ENCODE measurements at regions not wholly inside any gene's neighbourhood (a gene's known extent, or its start where the extent isn't known, plus 50 kb on each side); places are given as distances from the start of the nearest gene placed in this dataset.

- DNase-seq: no peak
Observed at GRCh38 chr15:47351501-47351900, 365.8 kb upstream of the SEMA6D start.

- DNase-seq: no peak
Observed at GRCh38 chr15:47352217-47352616, 365.1 kb upstream of the SEMA6D start.

GRCh38 chr15:47355759-47356158 lies 361.5 kb upstream of the SEMA6D start:
- no peak for DNase-seq

- DNase-seq: no peak
Observed at GRCh38 chr15:47356297-47356696, 361.0 kb upstream of the SEMA6D start.

- DNase-seq: no peak
Observed at GRCh38 chr15:47358876-47359275, 358.4 kb upstream of the SEMA6D start.

- DNase-seq: no peak
Observed at GRCh38 chr15:47360305-47360704, 357.0 kb upstream of the SEMA6D start.

GRCh38 chr15:47362118-47362905 lies 355.0 kb upstream of the SEMA6D start:
- DNase-seq: no peak

- DNase-seq: no peak
Observed at GRCh38 chr15:47363653-47364052, 353.7 kb upstream of the SEMA6D start.

- no peak for DNase-seq
Observed at GRCh38 chr15:47364230-47365141, 352.8 kb upstream of the SEMA6D start.

- DNase-seq: no peak
Observed at GRCh38 chr15:47366884-47367283, 350.4 kb upstream of the SEMA6D start.

GRCh38 chr15:47367726-47368390 lies 349.4 kb upstream of the SEMA6D start:
- no peak for DNase-seq

- no peak for DNase-seq
Observed at GRCh38 chr15:47371939-47372338, 345.4 kb upstream of the SEMA6D start.

GRCh38 chr15:47374222-47374621 lies 343.1 kb upstream of the SEMA6D start:
- DNase-seq: no peak

- no peak for DNase-seq
Observed at GRCh38 chr15:47376190-47376589, 341.1 kb upstream of the SEMA6D start.

- DNase-seq: no peak
Observed at GRCh38 chr15:47377465-47377864, 339.8 kb upstream of the SEMA6D start.

- no peak for DNase-seq
Observed at GRCh38 chr15:47378527-47378926, 338.8 kb upstream of the SEMA6D start.

- DNase-seq: no peak
Observed at GRCh38 chr15:47383102-47383501, 334.2 kb upstream of the SEMA6D start.

GRCh38 chr15:47383801-47384200 lies 333.5 kb upstream of the SEMA6D start:
- no peak for DNase-seq

GRCh38 chr15:47384341-47384740 lies 333.0 kb upstream of the SEMA6D start:
- no peak for DNase-seq

GRCh38 chr15:47384776-47385175 lies 332.5 kb upstream of the SEMA6D start:
- DNase-seq: no peak

- DNase-seq: no peak
Observed at GRCh38 chr15:47386459-47386858, 330.8 kb upstream of the SEMA6D start.

GRCh38 chr15:47388299-47388698 lies 329.0 kb upstream of the SEMA6D start:
- DNase-seq: no peak

- no peak for DNase-seq
Observed at GRCh38 chr15:47390208-47390765, 327.0 kb upstream of the SEMA6D start.

All from CD4-positive, alpha-beta T cell treated with Interleukin-21 for 1 hour (primary cell).